Endothelial cell (in vitro differentiated cells): ENCODE measurements at regions not wholly inside any gene's neighbourhood (a gene's known extent, or its start where the extent isn't known, plus 50 kb on each side); places are given as distances from the start of the nearest gene placed in this dataset.

ENCODE experiments used
- DNase-seq: peaks from one replicate; pipeline ENCODE4 v3.0.0; 2021; ENCODE audit warnings: low spot score
- H3K27ac Mint-ChIP-seq: one replicate; pipeline ENCODE4 v1.8.0; 2021; ENCODE audit warnings: mixed read lengths, inconsistent platforms; ENCODE audit not compliant: unreplicated experiment
- H3K27me3 Mint-ChIP-seq: one replicate; pipeline ENCODE4 v1.8.0; 2021; ENCODE audit warnings: mild to moderate bottlenecking, moderate library complexity, mixed read lengths, inconsistent platforms; ENCODE audit not compliant: unreplicated experiment
- H3K36me3 Mint-ChIP-seq: one replicate; pipeline ENCODE4 v1.8.0; 2021; ENCODE audit warnings: mild to moderate bottlenecking, low read depth, mixed read lengths, inconsistent platforms; ENCODE audit not compliant: unreplicated experiment
- H3K4me1 Mint-ChIP-seq: one replicate; pipeline ENCODE4 v1.8.0; 2021; ENCODE audit warnings: mild to moderate bottlenecking, mixed read lengths, inconsistent platforms; ENCODE audit not compliant: unreplicated experiment
- H3K4me3 Mint-ChIP-seq: one replicate; pipeline ENCODE4 v1.8.0; 2021; ENCODE audit warnings: mild to moderate bottlenecking, mixed read lengths, inconsistent platforms; ENCODE audit not compliant: unreplicated experiment
- H3K9me3 Mint-ChIP-seq: one replicate; pipeline ENCODE4 v1.8.0; 2021; ENCODE audit warnings: mixed read lengths, inconsistent platforms; ENCODE audit not compliant: unreplicated experiment
- TF ChIP-seq, protein P1 (sequence below): fragments of 200-600 bp; sonication (generic); IDR thresholded peaks from one replicate; pipeline ENCODE4 v1.5.0; 2021; ENCODE audit warnings: antibody characterized with exemption; ENCODE audit not compliant: unreplicated experiment

DNA sequence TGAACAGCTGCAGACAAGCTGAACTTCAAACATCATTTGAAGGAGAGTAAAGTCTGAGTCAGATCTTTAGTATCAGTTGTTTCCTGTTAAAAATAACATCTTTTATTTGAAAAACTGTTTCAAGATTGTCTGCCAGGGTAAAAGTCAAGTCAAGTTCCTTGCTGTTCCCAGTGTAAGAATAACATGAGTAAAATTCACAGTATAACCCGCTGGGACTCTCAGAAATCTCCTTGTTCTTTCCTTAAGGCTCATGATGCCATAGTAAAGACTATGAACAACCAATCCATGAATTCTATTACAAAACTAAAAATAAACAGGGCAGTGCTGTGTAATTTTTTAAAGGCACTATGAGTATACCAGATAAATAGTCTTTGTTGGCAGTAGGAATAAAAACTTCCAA lies 112.9 kb downstream of the IRS2 start:
- Mint-ChIP-seq H3K36me3 (no peaks in the 10 kb centered on the region), H3K27ac (no peak overlapping the region), H3K4me1 (peaks cover 12% of the 10 kb centered on the region), H3K27me3 (peaks cover 4% of the 10 kb centered on the region), H3K9me3 (no peaks in the 10 kb centered on the region), H3K4me3 (no peak overlapping the region)
- DNase-seq: no peak
- TF ChIP-seq, protein P1, sequence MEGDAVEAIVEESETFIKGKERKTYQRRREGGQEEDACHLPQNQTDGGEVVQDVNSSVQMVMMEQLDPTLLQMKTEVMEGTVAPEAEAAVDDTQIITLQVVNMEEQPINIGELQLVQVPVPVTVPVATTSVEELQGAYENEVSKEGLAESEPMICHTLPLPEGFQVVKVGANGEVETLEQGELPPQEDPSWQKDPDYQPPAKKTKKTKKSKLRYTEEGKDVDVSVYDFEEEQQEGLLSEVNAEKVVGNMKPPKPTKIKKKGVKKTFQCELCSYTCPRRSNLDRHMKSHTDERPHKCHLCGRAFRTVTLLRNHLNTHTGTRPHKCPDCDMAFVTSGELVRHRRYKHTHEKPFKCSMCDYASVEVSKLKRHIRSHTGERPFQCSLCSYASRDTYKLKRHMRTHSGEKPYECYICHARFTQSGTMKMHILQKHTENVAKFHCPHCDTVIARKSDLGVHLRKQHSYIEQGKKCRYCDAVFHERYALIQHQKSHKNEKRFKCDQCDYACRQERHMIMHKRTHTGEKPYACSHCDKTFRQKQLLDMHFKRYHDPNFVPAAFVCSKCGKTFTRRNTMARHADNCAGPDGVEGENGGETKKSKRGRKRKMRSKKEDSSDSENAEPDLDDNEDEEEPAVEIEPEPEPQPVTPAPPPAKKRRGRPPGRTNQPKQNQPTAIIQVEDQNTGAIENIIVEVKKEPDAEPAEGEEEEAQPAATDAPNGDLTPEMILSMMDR: no peak

DNA sequence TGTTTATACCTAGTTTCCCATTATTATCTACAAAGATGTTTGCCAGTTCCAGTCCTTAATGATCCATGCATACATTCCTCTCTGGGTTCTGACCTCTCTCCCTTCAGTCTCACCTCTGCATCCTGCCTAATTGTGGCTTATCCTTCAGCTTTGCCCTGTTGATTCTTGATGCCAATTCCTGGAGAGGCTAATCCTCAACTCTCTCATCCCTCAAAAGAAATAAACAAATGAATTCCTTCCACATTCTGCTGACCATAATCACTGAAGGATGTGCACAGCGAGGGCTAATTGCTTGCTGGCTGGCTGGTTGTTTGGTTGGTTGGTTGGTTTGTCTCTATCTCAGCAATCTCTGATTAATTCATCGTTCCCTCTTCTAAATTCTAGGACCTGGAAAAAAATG lies 113.8 kb downstream of the IRS2 start:
- Mint-ChIP-seq H3K36me3 (no peaks in the 10 kb centered on the region), H3K27me3 (peaks cover 5% of the 10 kb centered on the region), H3K4me1 (peaks cover 17% of the 10 kb centered on the region), H3K9me3 (no peaks in the 10 kb centered on the region), H3K4me3 (no peak overlapping the region), H3K27ac (no peak overlapping the region)
- TF ChIP-seq, protein P1: no peak
- DNase-seq: no peak

DNA sequence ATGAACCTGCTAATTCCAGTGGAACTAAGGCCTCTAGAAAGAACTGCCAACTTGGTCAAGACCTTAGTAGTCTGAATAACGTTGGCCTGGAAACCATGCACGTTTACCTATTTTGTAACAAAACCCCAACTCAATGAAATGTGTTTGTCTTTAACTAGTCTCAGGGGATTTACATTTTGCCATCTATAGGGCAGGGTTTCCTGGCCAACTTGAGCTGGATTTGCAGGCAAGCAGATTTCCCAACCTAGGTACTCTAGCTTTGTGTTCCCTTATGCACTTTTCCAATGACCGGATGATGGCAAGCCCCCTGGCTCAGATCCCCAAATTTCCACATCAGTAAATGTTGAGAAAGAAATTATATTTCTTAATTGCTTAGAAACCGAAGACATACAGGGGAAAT lies 114.5 kb downstream of the IRS2 start:
- H3K9me3 Mint-ChIP-seq: no peaks in the 10 kb centered on the region
- no peak overlapping the region for H3K4me3 Mint-ChIP-seq
- H3K27me3 Mint-ChIP-seq: peaks cover 6% of the 10 kb centered on the region
- H3K4me1 Mint-ChIP-seq: peaks cover 18% of the 10 kb centered on the region
- TF ChIP-seq, protein P1: no peak
- no peak overlapping the region for H3K27ac Mint-ChIP-seq
- no peak for DNase-seq
- no peaks in the 10 kb centered on the region for H3K36me3 Mint-ChIP-seq

DNA sequence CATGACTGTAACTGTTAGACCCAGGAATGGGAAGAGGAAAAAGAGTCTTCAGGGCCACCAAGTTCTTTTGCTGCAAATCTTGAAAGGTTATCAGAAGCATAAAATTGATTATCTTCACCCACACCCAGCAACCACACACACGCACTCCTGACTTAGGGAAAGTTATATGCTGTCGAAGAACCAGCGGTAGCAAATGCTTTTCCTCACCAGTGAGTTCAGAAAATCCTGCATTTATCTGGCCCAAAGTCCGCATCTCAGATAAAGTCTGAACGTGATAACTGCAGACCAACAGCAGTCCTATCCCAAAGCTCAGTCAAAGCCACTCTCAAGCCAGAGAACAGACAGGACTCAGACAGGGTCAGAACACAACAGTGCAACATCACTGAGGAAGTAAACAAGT lies 115.6 kb downstream of the IRS2 start:
- Mint-ChIP-seq H3K9me3 (no peaks in the 10 kb centered on the region), H3K4me3 (no peak overlapping the region), H3K27me3 (peaks cover 4% of the 10 kb centered on the region), H3K36me3 (no peaks in the 10 kb centered on the region), H3K4me1 (peaks cover 18% of the 10 kb centered on the region), H3K27ac (no peak overlapping the region)
- TF ChIP-seq, protein P1: no peak
- DNase-seq: no peak

DNA sequence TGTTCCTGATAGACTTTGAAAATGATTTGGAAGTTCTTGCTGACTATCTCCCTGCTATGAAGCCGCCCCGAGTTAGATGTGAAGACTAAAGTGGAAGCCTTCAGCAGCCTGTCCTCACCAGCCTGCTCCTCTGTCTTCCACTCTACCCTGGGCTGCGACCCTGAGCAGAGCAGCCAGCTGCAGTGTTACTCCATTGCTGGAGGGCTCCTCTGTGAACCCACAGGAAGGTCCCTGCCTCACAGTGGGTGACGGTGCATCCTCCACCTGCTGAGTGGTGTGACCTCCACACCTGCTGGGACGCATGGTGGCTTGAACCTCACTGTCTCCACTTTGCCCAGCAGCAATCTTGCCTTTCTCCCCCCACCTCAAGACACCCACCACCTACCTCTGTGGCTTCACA lies 116.4 kb downstream of the IRS2 start:
- DNase-seq: no peak
- Mint-ChIP-seq H3K4me3 (no peak overlapping the region), H3K9me3 (no peaks in the 10 kb centered on the region), H3K4me1 (peaks cover 18% of the 10 kb centered on the region), H3K27ac (no peak overlapping the region), H3K27me3 (peaks cover 2% of the 10 kb centered on the region), H3K36me3 (no peaks in the 10 kb centered on the region)
- TF ChIP-seq, protein P1: no peak
